ENCODE measurements at regions not wholly inside any gene's neighbourhood (a gene's known extent, or its start where the extent isn't known, plus 50 kb on each side); places are given as distances from the start of the nearest gene placed in this dataset.
"Not testable (repeated sequence)": the region's sequence is repeated elsewhere in the genome, so short reads cannot be mapped to it uniquely, and the experiment has no call there.

GRCh38 chr12:39699079-39699478 is 79.5 kb upstream of the ABCD2 start:
- H3K4me1 Mint-ChIP-seq (ENCODE audit: unreplicated experiment); H3K27me3 Mint-ChIP-seq; H3K4me3 Mint-ChIP-seq: not testable (repeated sequence)

DNA sequence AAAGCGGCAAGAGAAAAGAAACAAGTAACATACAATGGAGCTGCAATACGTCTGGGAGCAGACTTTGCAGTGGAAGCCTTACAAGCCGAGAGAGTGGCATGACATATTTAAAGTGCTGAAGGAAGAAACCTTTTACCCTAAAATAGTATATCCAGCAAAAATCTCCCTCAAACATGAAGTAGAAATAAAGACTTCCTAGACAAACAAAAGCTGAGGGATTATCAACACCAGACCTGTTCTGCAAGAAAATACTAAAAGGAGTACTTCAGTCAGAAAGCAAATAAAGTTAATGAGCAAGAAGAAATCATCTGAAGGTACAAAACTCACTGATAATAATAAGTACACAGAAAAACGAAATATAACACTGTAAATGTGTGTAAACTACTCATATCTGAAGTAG is 77.5 kb upstream of the ABCD2 start:
- TF ChIP-seq, protein P1, sequence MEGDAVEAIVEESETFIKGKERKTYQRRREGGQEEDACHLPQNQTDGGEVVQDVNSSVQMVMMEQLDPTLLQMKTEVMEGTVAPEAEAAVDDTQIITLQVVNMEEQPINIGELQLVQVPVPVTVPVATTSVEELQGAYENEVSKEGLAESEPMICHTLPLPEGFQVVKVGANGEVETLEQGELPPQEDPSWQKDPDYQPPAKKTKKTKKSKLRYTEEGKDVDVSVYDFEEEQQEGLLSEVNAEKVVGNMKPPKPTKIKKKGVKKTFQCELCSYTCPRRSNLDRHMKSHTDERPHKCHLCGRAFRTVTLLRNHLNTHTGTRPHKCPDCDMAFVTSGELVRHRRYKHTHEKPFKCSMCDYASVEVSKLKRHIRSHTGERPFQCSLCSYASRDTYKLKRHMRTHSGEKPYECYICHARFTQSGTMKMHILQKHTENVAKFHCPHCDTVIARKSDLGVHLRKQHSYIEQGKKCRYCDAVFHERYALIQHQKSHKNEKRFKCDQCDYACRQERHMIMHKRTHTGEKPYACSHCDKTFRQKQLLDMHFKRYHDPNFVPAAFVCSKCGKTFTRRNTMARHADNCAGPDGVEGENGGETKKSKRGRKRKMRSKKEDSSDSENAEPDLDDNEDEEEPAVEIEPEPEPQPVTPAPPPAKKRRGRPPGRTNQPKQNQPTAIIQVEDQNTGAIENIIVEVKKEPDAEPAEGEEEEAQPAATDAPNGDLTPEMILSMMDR (conservative IDR thresholded peaks at IDR 0.05) = no peak
- H3K27ac Mint-ChIP-seq = no peak overlapping the region
- no peak overlapping the region for H3K4me3 Mint-ChIP-seq
- H3K9me3 Mint-ChIP-seq = peaks cover 7% of the 10 kb centered on the region
- no peaks in the 10 kb centered on the region for H3K36me3 Mint-ChIP-seq
- H3K4me1 Mint-ChIP-seq (ENCODE audit: unreplicated experiment) = no peaks in the 10 kb centered on the region
- DNase-seq (ENCODE audit: extremely low spot score, unreplicated experiment) = no peak
- no peaks in the 10 kb centered on the region for H3K27me3 Mint-ChIP-seq

More at GRCh38 chr12:39699079-39699478, 79.5 kb upstream of the ABCD2 start:
- not testable (repeated sequence) for H3K36me3 Mint-ChIP-seq; DNase-seq (ENCODE audit: extremely low spot score, unreplicated experiment); H3K27ac Mint-ChIP-seq; H3K9me3 Mint-ChIP-seq

GRCh38 chr12:39692258-39692853 is 72.8 kb upstream of the ABCD2 start:
- Mint-ChIP-seq H3K9me3 (no peaks in the 10 kb centered on the region), H3K27me3 (no peaks in the 10 kb centered on the region), H3K4me3 (no peak overlapping the region), H3K36me3 (no peaks in the 10 kb centered on the region), H3K4me1 (ENCODE audit: unreplicated experiment) (no peaks in the 10 kb centered on the region), H3K27ac (no peak overlapping the region)
- no peak for DNase-seq (ENCODE audit: extremely low spot score, unreplicated experiment)
- TF ChIP-seq, protein P1 (conservative IDR thresholded peaks at IDR 0.05) = peak; percentile 65

DNA sequence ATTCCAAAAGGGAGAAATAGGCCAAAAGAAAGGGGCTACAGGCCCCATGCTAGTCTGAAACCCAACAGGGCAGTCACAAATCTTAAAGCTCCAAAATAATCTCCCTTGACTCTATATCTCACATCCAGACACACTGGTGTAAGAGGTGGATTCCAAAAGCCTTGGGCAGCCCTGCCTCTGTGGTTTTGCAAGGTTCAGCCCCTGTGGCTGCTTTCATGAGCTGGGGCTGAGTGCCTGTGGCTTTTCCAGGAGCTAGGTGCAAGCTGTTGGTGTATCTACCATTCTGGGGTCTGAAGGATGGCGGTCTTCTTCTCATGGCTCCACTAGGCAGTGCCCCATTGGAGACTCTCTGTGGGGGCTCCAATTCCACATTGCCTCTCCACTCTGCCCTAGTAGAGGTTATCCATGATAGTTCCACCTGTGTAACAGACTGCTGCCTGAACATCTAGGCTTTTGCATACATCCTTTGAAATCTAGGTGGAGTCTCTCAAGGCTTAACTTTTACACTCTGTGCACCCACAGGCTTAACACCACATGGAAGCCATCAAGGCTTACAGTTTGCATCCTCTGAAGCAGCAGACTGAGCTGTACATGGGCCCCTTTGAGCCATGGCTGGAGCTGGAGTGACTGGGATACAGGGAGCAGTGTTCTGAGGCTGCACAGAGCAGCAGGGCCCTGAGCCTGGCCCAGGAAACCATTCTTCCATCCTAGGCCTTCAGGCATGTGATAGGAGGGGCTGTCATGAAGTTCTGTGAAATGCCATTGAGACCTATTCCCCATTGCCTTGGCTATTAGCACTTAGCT is 66.5 kb upstream of the ABCD2 start:
- Mint-ChIP-seq H3K27me3 (no peaks in the 10 kb centered on the region), H3K27ac (no peak overlapping the region), H3K36me3 (no peaks in the 10 kb centered on the region), H3K4me1 (ENCODE audit: unreplicated experiment) (no peaks in the 10 kb centered on the region), H3K9me3 (no peaks in the 10 kb centered on the region), H3K4me3 (no peak overlapping the region)
- TF ChIP-seq, protein P1 (conservative IDR thresholded peaks at IDR 0.05) = no peak
- no peak for DNase-seq (ENCODE audit: extremely low spot score, unreplicated experiment)

- H3K27ac Mint-ChIP-seq = no peak overlapping the region
- no peaks in the 10 kb centered on the region for H3K27me3 Mint-ChIP-seq
- H3K9me3 Mint-ChIP-seq = no peaks in the 10 kb centered on the region
- H3K4me1 Mint-ChIP-seq (ENCODE audit: unreplicated experiment) = no peaks in the 10 kb centered on the region
- DNase-seq (ENCODE audit: extremely low spot score, unreplicated experiment) = no peak
- TF ChIP-seq, protein P1 (conservative IDR thresholded peaks at IDR 0.05) = no peak
- no peaks in the 10 kb centered on the region for H3K36me3 Mint-ChIP-seq
- no peak overlapping the region for H3K4me3 Mint-ChIP-seq
These were observed 63.3 kb upstream of the ABCD2 start for GRCh38 chr12:39682689-39683477.

GRCh38 chr12:39675263-39675662 is 55.7 kb upstream of the ABCD2 start:
- no peak for DNase-seq (ENCODE audit: extremely low spot score, unreplicated experiment)
- Mint-ChIP-seq H3K27ac (no peak overlapping the region), H3K4me3 (no peak overlapping the region), H3K36me3 (no peaks in the 10 kb centered on the region), H3K9me3 (peaks cover 3% of the 10 kb centered on the region), H3K4me1 (ENCODE audit: unreplicated experiment) (no peaks in the 10 kb centered on the region), H3K27me3 (no peaks in the 10 kb centered on the region)
- TF ChIP-seq, protein P1 (conservative IDR thresholded peaks at IDR 0.05) = no peak

All from type B pancreatic cell (in vitro differentiated cells).